ENCODE measurements at regions not wholly inside any gene's neighbourhood (a gene's known extent, or its start where the extent isn't known, plus 50 kb on each side); places are given as distances from the start of the nearest gene placed in this dataset.

- DNase-seq: no peak
These were observed 332.9 kb upstream of the NT5C1B start for GRCh38 chr2:18922276-18922675.

GRCh38 chr2:18918280-18918679 is 328.9 kb upstream of the NT5C1B start:
- no peak for DNase-seq

GRCh38 chr2:18915227-18915626 is 325.9 kb upstream of the NT5C1B start:
- DNase-seq: no peak

GRCh38 chr2:18913512-18913911 is 324.1 kb upstream of the NT5C1B start:
- no peak for DNase-seq

GRCh38 chr2:18912225-18912888 is 323.0 kb upstream of the NT5C1B start:
- peak in 1 of 3 experiments; percentile 42 for DNase-seq

GRCh38 chr2:18911416-18911815 is 322.0 kb upstream of the NT5C1B start:
- DNase-seq: no peak

GRCh38 chr2:18910843-18911242 is 321.5 kb upstream of the NT5C1B start:
- no peak for DNase-seq

- DNase-seq: no peak
These were observed 318.6 kb upstream of the NT5C1B start for GRCh38 chr2:18907937-18908336.

GRCh38 chr2:18907508-18907907 is 318.1 kb upstream of the NT5C1B start:
- no peak for DNase-seq

GRCh38 chr2:18903750-18904149 is 314.4 kb upstream of the NT5C1B start:
- no peak for DNase-seq

GRCh38 chr2:18901242-18901641 is 311.9 kb upstream of the NT5C1B start:
- no peak for DNase-seq

GRCh38 chr2:18900691-18901141 is 311.3 kb upstream of the NT5C1B start:
- DNase-seq: no peak

GRCh38 chr2:18899725-18900124 is 310.4 kb upstream of the NT5C1B start:
- DNase-seq: no peak

- no peak for DNase-seq
These were observed 308.9 kb upstream of the NT5C1B start for GRCh38 chr2:18898271-18898670.

GRCh38 chr2:18896125-18896764 is 306.9 kb upstream of the NT5C1B start:
- no peak for DNase-seq

GRCh38 chr2:18891600-18892345 is 302.4 kb upstream of the NT5C1B start:
- no peak for DNase-seq

- DNase-seq: peak in 1 of 3 experiments; percentile 9
These were observed 300.4 kb upstream of the NT5C1B start for GRCh38 chr2:18889565-18890332.

- no peak for DNase-seq
These were observed 296.1 kb upstream of the NT5C1B start for GRCh38 chr2:18885457-18885856.

GRCh38 chr2:18883616-18884456 is 294.5 kb upstream of the NT5C1B start:
- peak in 1 of 3 experiments; percentile 7 for DNase-seq

- peak in 2 of 3 experiments; percentile 26 to 75 for DNase-seq
These were observed 282.1 kb upstream of the NT5C1B start for GRCh38 chr2:18871430-18871829.

GRCh38 chr2:18870307-18870706 is 280.9 kb upstream of the NT5C1B start:
- DNase-seq: no peak

GRCh38 chr2:18861951-18862350 is 272.6 kb upstream of the NT5C1B start:
- DNase-seq: no peak

All from NCI-H1417 (cell line).